Chondrocyte (in vitro differentiated cells): ENCODE measurements at regions not wholly inside any gene's neighbourhood (a gene's known extent, or its start where the extent isn't known, plus 50 kb on each side); places are given as distances from the start of the nearest gene placed in this dataset.

Experiments
- DNase-seq: peaks from one replicate; pipeline ENCODE4 v3.0.0; 2021; ENCODE audit warnings: mixed read lengths, low spot score
- H3K27ac Mint-ChIP-seq: one replicate; pipeline ENCODE4 v1.8.0; 2021; ENCODE audit warnings: mild to moderate bottlenecking, moderate library complexity, mixed read lengths; ENCODE audit not compliant: unreplicated experiment
- H3K27me3 Mint-ChIP-seq: 2 replicates; pipeline ENCODE4 v1.8.0; 2021; ENCODE audit warnings: low read depth, mixed read lengths
- H3K36me3 Mint-ChIP-seq: 2 replicates; pipeline ENCODE4 v1.8.0; 2021; ENCODE audit warnings: low read depth, mixed read lengths
- H3K4me1 Mint-ChIP-seq: 2 replicates; pipeline ENCODE4 v1.8.0; 2021; ENCODE audit warnings: low read depth, mild to moderate bottlenecking, mixed read lengths
- H3K4me3 Mint-ChIP-seq: one replicate; pipeline ENCODE4 v1.8.0; 2021; ENCODE audit warnings: mild to moderate bottlenecking, moderate library complexity, mixed read lengths; ENCODE audit not compliant: unreplicated experiment
- H3K9me3 Mint-ChIP-seq: 2 replicates; pipeline ENCODE4 v1.8.0; 2021; ENCODE audit warnings: low read depth, mixed read lengths
- CTCF ChIP-seq: fragments of 200-600 bp; sonication (generic); IDR thresholded peaks from 2 replicates; pipeline ENCODE4 v1.5.0; 2021; ENCODE audit warnings: antibody characterized with exemption, mild to moderate bottlenecking, moderate library complexity

GRCh38 chrX:69263251-69263820 lies 98.1 kb upstream of the PJA1 start:
- no peak for TF ChIP-seq CTCF
- no peaks in the 10 kb centered on the region for H3K4me1 Mint-ChIP-seq
- H3K36me3 Mint-ChIP-seq: no peaks in the 10 kb centered on the region
- no peak overlapping the region for H3K4me3 Mint-ChIP-seq
- H3K27me3 Mint-ChIP-seq: peaks cover 19% of the 10 kb centered on the region
- no peak for DNase-seq
- peaks cover 6% of the 10 kb centered on the region for H3K9me3 Mint-ChIP-seq
- H3K27ac Mint-ChIP-seq: no peak overlapping the region

- DNase-seq: no peak
- no peaks in the 10 kb centered on the region for H3K4me1 Mint-ChIP-seq
- TF ChIP-seq CTCF: no peak
- H3K9me3 Mint-ChIP-seq: peaks cover 6% of the 10 kb centered on the region
- H3K27ac Mint-ChIP-seq: no peak overlapping the region
- H3K4me3 Mint-ChIP-seq: no peak overlapping the region
- H3K36me3 Mint-ChIP-seq: no peaks in the 10 kb centered on the region
- H3K27me3 Mint-ChIP-seq: peaks cover 19% of the 10 kb centered on the region
Observed at GRCh38 chrX:69262036-69262936, 97.0 kb upstream of the PJA1 start.

- Mint-ChIP-seq H3K27me3 (peaks cover 19% of the 10 kb centered on the region), H3K9me3 (peaks cover 4% of the 10 kb centered on the region), H3K4me3 (no peak overlapping the region), H3K4me1 (no peaks in the 10 kb centered on the region), H3K27ac (no peak overlapping the region), H3K36me3 (no peaks in the 10 kb centered on the region)
- TF ChIP-seq CTCF: no peak
- no peak for DNase-seq
Observed at GRCh38 chrX:69260169-69260568, 94.9 kb upstream of the PJA1 start.

GRCh38 chrX:69258893-69259292 lies 93.6 kb upstream of the PJA1 start:
- Mint-ChIP-seq H3K27me3 (peaks cover 17% of the 10 kb centered on the region), H3K9me3 (peaks cover 7% of the 10 kb centered on the region), H3K36me3 (no peaks in the 10 kb centered on the region), H3K4me3 (no peak overlapping the region), H3K27ac (no peak overlapping the region), H3K4me1 (no peaks in the 10 kb centered on the region)
- TF ChIP-seq CTCF: no peak
- DNase-seq: no peak

- Mint-ChIP-seq H3K4me1 (no peaks in the 10 kb centered on the region), H3K4me3 (no peak overlapping the region), H3K27me3 (peaks cover 7% of the 10 kb centered on the region), H3K27ac (no peak overlapping the region), H3K36me3 (no peaks in the 10 kb centered on the region), H3K9me3 (peaks cover 7% of the 10 kb centered on the region)
- no peak for TF ChIP-seq CTCF
- no peak for DNase-seq
Observed at GRCh38 chrX:69257499-69258127, 92.4 kb upstream of the PJA1 start.
